HepG2 (cell line): ENCODE measurements at regions not wholly inside any gene's neighbourhood (a gene's known extent, or its start where the extent isn't known, plus 50 kb on each side); places are given as distances from the start of the nearest gene placed in this dataset.

Source experiments
- ATAC-seq: fragments of 200-7000 bp; cut with Tn5 transposase; 3 replicates; pipeline ENCODE4 v1.9.1; 2020; ENCODE audit warnings: mild to moderate bottlenecking, moderate library complexity
- BruUV-seq: library from RNA; stranded (reverse); fragments of 400-500 nt; replicated peaks from 2 replicates; lab custom pipeline; 2021; lab: Mats Ljungman, UMichigan
- CTCF ChIA-PET: fragments of 300-600 bp; formaldehyde crosslinking; extraction: SDS; loops from one replicate; lab custom pipeline; 2021; ENCODE audit warnings: low total read pairs, inconsistent platforms, low intra/inter-chr PET ratio; lab: Yijun Ruan, JAX
- POLR2A ChIA-PET: fragments of 350-600 bp; sonication (Branson Sonifier 250); formaldehyde crosslinking; loops from one replicate; lab custom pipeline; 2020; ENCODE audit warnings: antibody characterized with exemption, inconsistent platforms; lab: Yijun Ruan, JAX
- DNase-seq: peaks from one replicate; pipeline ENCODE4 v3.0.0-alpha.2; 2015; ENCODE audit warnings: low spot score
- FAIRE-seq: peaks from 3 replicates; lab custom pipeline; 2011; peaks lifted over from hg19 to GRCh38; lab: Jason Lieb, UNC
- H2AFZ ChIP-seq: one replicate; pipeline ENCODE4 v1.6.1; 2011; ENCODE audit warnings: low read length, inconsistent platforms
- H3K27ac ChIP-seq: fragments of 300-600 bp; 3 replicates; pipeline ENCODE4 v1.8.0; 2011; ENCODE audit warnings: mixed run types, mild to moderate bottlenecking, mixed read lengths, low read length, inconsistent platforms; ENCODE audit not compliant: insufficient read depth; ENCODE audit errors: extremely low read length
- H3K27me3 ChIP-seq, 2 experiments: fragments of 200-600 bp in 1 of 2; 2 replicates in 1 of 2; 3 replicates in 1 of 2; pipeline versions ENCODE4 v1.6.0 to v1.8.0; 2011; ENCODE audit warnings: low read length in 2 of 2, mild to moderate bottlenecking in 2 of 2, moderate library complexity in 2 of 2, inconsistent platforms in 1 of 2; ENCODE audit not compliant: insufficient read depth in 2 of 2, control insufficient read depth in 1 of 2
- H3K36me3 ChIP-seq, 2 experiments: fragments of 200-600 bp in 1 of 2; replicated peaks in 1 of 2; 2 replicates in 1 of 2; 3 replicates in 1 of 2; pipeline versions ENCODE4 v1.5.1 to v1.8.0; 2011; ENCODE audit warnings: low read length in 2 of 2, inconsistent platforms in 1 of 2; ENCODE audit not compliant: insufficient read depth in 2 of 2, control insufficient read depth in 1 of 2
- H3K4me1 ChIP-seq: 2 replicates; pipeline ENCODE4 v1.5.1; 2012; ENCODE audit warnings: low read length, inconsistent platforms; ENCODE audit not compliant: insufficient read depth
- H3K4me2 ChIP-seq: 2 replicates; pipeline ENCODE4 v1.6.0; 2011; ENCODE audit warnings: low read depth, low read length, inconsistent platforms
- H3K4me3 ChIP-seq, 3 experiments: fragments of 200-600 bp in 1 of 3; sonication (generic), shearing (Covaris generic) in 1 of 3; replicated peaks in 1 of 3; 2 replicates each; pipeline ENCODE4 v1.5.1; 2011 to 2016; ENCODE audit warnings: low read length in 3 of 3, inconsistent platforms in 2 of 3, low read depth in 2 of 3, mild to moderate bottlenecking in 2 of 3, control low read depth in 1 of 3, mixed read lengths in 1 of 3; ENCODE audit not compliant: insufficient read depth in 1 of 3
- H3K79me2 ChIP-seq: one replicate; pipeline ENCODE4 v1.6.1; 2011; ENCODE audit warnings: low read length, inconsistent platforms; ENCODE audit not compliant: insufficient read depth
- H3K9ac ChIP-seq: 2 replicates; pipeline ENCODE4 v1.6.0; 2011; ENCODE audit warnings: mild to moderate bottlenecking, low read depth, low read length, inconsistent platforms; ENCODE audit not compliant: insufficient read depth
- H3K9me3 ChIP-seq: 2 replicates; pipeline ENCODE4 v1.5.1; 2012; ENCODE audit warnings: mild to moderate bottlenecking, low read length
- H4K20me1 ChIP-seq: 2 replicates; pipeline ENCODE4 v1.6.0; 2011; ENCODE audit warnings: inconsistent platforms, mild to moderate bottlenecking, low read length, moderate library complexity; ENCODE audit not compliant: insufficient read depth
- CEBPB ChIP-seq: IDR thresholded peaks from 2 replicates; pipeline ENCODE4 v1.6.1; 2011; ENCODE audit warnings: low read depth, low read length, improper control_type of control experiment, borderline replicate concordance
- SIX1 ChIP-seq: sonication (generic); formaldehyde crosslinking; IDR thresholded peaks from 2 replicates; pipeline ENCODE4 v1.4.0; 2020; ENCODE audit warnings: missing genetic modification reagents, borderline replicate concordance
- ZNF646 ChIP-seq: sonication (generic); formaldehyde crosslinking; IDR thresholded peaks from 2 replicates; pipeline ENCODE4 v1.9.0; 2021; ENCODE audit warnings: mild to moderate bottlenecking, missing genetic modification reagents
- WGBS: methylation state at CpG from one replicate; pipeline ENCODE4 v1.1.6; 2017; ENCODE audit warnings: low lambda C conversion rate; 5-methylcytosine and 5-hydroxymethylcytosine counted together
- in situ Hi-C: cut with HindIII; loops from 2 replicates; pipeline ENCODE4 v1.10.0; 2017; ENCODE audit warnings: low pct_unique_long_range_greater_than_20kb; ENCODE audit not compliant: extremely low pct_ligation_motif_present
- intact Hi-C: fragments of 100-400 bp; cut with micrococcal nuclease; formaldehyde crosslinking; loops from one replicate; pipeline ENCODE4 v1.10.0; 2022; ENCODE audit not compliant: unreplicated experiment

GRCh38 chr3:16809993-16810392 lies 74.8 kb upstream of the PLCL2 start:
- FAIRE-seq, result no peak
- no peak for TF ChIP-seq ZNF646 (CRISPR knock-in tag)
- TF ChIP-seq SIX1, result no peak
- peak; percentile 66 for TF ChIP-seq CEBPB
- no peak for DNase-seq
- Histone ChIP-seq H3K4me2 (no peak overlapping the region), H3K4me1 (no peaks in the 10 kb centered on the region), H3K36me3 (no peaks in the 10 kb centered on the region), H3K9me3 (no peaks in the 10 kb centered on the region), H3K79me2 (no peaks in the 10 kb centered on the region), H3K27ac (no peak overlapping the region), H3K4me3 (no peak overlapping the region), H2AFZ (no peak overlapping the region), H3K9ac (no peak overlapping the region), H4K20me1 (no peaks in the 10 kb centered on the region), H3K27me3 (no peaks in the 10 kb centered on the region)
- in situ Hi-C loops, result no loop called here
- ATAC-seq, result no peak
- BruUV-seq, result no TSS peak
- POLR2A ChIA-PET, result no interaction called here
- intact Hi-C loops, result no loop called here
- CTCF ChIA-PET, result no interaction called here
- 40% methylated on average over 2 of the region's 2 CpGs for WGBS
